Coronary artery (tissue), 2 donors: ENCODE measurements at regions not wholly inside any gene's neighbourhood (a gene's known extent, or its start where the extent isn't known, plus 50 kb on each side); places are given as distances from the start of the nearest gene placed in this dataset.

Experiments used
- DNase-seq: peaks from one replicate; pipeline ENCODE4 v3.0.0-alpha.2; 2017; ENCODE audit warnings: low spot score
- H3K27ac ChIP-seq, 2 donors: fragments of 200-600 bp; sonication (generic); one replicate each; pipeline ENCODE4 v1.5.1; 2016 to 2019
- H3K4me3 ChIP-seq: fragments of 200-600 bp; sonication (generic); 2 replicates; pipeline ENCODE4 v1.5.1; 2016; ENCODE audit warnings: mild to moderate bottlenecking, moderate library complexity
- CTCF ChIP-seq: fragments of 200-600 bp; sonication (generic); IDR thresholded peaks from one replicate; pipeline ENCODE4 v1.5.1; 2019; ENCODE audit warnings: antibody characterized with exemption

DNA sequence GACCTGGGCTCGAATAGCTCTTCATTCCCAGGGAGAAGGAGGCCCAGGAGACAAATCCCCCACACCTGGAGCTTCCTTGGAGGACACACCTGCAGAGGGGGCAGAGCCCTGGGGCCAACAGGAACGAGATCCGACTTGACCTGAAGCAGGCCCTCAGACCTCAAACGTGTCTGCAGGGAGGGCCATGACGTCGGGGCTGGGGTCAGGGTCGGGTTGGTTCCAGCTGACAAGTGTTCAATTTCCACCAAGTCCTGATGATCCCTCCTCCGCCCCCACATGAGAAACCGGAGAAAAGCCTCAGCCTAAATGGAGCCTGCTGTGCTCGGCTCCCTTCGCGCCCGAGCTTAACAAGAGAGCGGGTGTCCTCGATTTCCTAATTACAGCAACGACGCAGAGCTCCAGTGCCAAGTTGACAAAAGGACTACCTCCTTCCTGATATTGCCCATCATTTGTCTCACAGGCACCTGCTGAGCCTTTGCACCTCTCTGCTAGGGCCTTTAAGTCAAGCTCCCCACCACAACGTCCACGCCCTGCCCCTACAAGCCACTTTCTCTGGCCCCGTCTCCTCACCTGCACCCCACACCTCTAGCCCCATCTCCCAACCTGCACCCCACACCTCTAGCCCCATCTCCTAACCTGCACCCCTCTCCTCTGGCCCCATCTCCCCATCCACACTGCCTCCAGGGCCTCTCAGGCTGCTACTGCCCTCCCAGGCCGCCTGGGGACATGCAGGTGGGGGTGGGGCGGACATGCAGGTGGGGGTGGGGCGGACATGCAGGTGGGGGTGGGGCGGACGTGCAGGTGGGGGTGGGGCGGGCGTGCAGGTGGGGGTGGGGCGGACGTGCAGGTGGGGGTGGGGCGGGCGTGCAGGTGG, 519.4 kb downstream of the GLRX3 start:
- no peak overlapping the region for H3K27ac ChIP-seq
- H3K4me3 ChIP-seq, result no peak overlapping the region
- no peak for DNase-seq
- TF ChIP-seq CTCF, result no peak

DNA sequence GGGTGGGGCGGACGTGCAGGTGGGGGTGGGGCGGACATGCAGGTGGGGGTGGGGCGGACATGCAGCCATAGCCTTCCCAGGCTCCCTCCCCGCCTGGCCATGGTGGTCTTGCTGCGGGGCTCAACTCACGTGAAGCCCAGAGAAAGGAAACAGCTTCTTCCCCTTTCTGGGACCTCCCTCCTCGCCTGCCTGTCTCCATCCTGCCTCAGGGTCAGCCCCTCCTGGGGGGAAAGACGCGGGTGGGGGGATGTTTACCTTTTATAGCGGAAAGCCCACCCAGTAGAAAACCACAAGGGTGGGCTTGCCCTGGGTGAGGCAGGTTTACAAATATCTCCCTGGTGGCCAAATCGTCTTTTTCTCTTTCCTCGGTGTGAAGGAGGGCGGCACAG, 520.0 kb downstream of the GLRX3 start:
- Histone ChIP-seq H3K27ac (no peak overlapping the region), H3K4me3 (no peak overlapping the region)
- DNase-seq, result no peak
- TF ChIP-seq CTCF, result no peak

DNA sequence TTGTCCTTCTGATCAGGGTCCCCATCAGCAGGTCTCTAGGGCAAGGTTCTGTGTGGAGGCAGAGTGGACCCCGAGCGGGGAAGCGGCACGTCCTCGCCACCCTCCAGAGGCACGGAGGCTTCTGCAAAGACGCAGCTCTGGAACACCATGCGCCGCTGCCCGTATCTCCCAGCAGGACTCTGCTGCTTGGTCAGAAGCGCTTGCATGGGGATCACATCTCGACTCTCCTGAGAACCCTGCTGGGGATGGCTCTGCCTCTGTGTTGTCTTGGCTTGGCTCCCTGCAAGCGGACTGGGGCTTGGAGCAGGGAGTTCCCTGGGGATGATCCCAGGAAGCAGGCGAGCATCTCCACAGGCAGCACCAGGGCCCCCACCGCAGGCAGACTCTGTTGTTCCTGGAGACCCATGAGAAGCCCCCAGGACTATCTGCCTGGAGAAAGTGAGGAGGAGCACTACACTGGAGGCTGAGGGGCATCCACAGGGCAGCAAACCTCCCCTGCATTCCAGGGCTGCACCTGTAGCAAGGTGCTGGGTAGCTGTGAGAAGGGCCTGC, 520.5 kb downstream of the GLRX3 start:
- H3K4me3 ChIP-seq, result no peak overlapping the region
- no peak for TF ChIP-seq CTCF
- H3K27ac ChIP-seq, result no peak overlapping the region
- no peak for DNase-seq

GRCh38 chr10:130658687-130659290, 522.6 kb downstream of the GLRX3 start:
- no peak overlapping the region for H3K27ac ChIP-seq
- TF ChIP-seq CTCF, result no peak
- DNase-seq, result no peak
- H3K4me3 ChIP-seq, result no peak overlapping the region

DNA sequence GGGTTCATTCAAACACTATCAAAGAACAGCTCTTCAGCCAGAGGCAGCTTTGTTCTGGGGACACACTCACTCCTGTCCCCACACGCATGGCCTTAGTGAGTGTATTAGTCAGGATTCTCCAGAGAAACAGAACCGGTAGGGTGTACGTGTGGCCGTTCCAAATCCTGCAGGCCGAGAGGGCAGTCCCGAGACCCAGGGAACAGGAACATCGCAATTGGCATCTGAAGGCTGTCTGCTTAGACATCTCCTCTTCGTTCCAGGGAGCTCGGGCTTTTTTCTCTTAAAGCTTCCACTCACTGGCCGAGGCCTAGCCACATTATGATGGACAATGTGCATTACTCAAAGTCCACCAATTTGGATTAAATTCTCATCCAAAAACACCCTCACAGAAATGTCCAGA, 523.3 kb downstream of the GLRX3 start:
- no peak for TF ChIP-seq CTCF
- Histone ChIP-seq H3K27ac (no peak overlapping the region), H3K4me3 (no peak overlapping the region)
- DNase-seq, result no peak

GRCh38 chr10:130660266-130660665, 524.1 kb downstream of the GLRX3 start:
- H3K27ac ChIP-seq, result no peak overlapping the region
- TF ChIP-seq CTCF, result no peak
- no peak overlapping the region for H3K4me3 ChIP-seq
- DNase-seq, result no peak
